GM10266 (cell line): ENCODE measurements at regions not wholly inside any gene's neighbourhood (a gene's known extent, or its start where the extent isn't known, plus 50 kb on each side); places are given as distances from the start of the nearest gene placed in this dataset.

Source experiments
- DNase-seq: peaks from one replicate; pipeline ENCODE4 v3.0.0; 2012; ENCODE audit errors: extremely low spot score
- CTCF ChIP-seq: IDR thresholded peaks from 2 replicates; pipeline ENCODE4 v1.5.1; 2012; ENCODE audit warnings: mild to moderate bottlenecking, low read depth; ENCODE audit not compliant: control insufficient read depth, insufficient read depth; ENCODE audit errors: missing control alignments

- DNase-seq = no peak
- TF ChIP-seq CTCF = no peak
Measured at GRCh38 chr6:164013480-164014208, 599.1 kb downstream of the QKI start.

GRCh38 chr6:164011321-164011720 is 596.8 kb downstream of the QKI start:
- no peak for DNase-seq
- TF ChIP-seq CTCF = no peak

- no peak for TF ChIP-seq CTCF
- DNase-seq = no peak
Measured at GRCh38 chr6:164010441-164011103, 596.1 kb downstream of the QKI start.

DNA sequence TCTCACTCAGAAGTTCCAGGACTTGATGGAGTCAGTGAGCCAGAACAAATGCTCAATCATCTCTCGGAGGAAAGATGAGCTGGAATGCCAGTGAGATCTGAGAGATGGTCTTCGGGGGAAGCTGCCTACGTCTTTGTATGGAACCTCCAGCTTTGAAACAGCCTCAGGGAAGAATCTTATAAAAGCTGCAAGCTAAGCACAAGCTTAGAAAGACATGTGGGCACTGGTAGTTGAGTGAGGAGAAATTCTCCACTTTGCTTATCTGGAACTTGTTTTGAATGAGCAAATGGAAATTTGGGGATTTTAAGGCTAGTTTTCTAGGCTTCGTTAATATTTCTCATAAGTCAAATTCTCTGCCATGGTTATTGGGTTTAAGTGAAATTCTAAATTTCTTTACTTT is 594.4 kb downstream of the QKI start:
- TF ChIP-seq CTCF = no peak
- DNase-seq = no peak

- no peak for DNase-seq
- no peak for TF ChIP-seq CTCF
Measured at GRCh38 chr6:164007881-164008280, 593.4 kb downstream of the QKI start.

- no peak for DNase-seq
Measured at GRCh38 chr6:164006459-164006858, 591.9 kb downstream of the QKI start.

More at GRCh38 chr6:164006459-164006858, 591.9 kb downstream of the QKI start:
- no peak for TF ChIP-seq CTCF
